ENCODE measurements at regions not wholly inside any gene's neighbourhood (a gene's known extent, or its start where the extent isn't known, plus 50 kb on each side); places are given as distances from the start of the nearest gene placed in this dataset.

DNA sequence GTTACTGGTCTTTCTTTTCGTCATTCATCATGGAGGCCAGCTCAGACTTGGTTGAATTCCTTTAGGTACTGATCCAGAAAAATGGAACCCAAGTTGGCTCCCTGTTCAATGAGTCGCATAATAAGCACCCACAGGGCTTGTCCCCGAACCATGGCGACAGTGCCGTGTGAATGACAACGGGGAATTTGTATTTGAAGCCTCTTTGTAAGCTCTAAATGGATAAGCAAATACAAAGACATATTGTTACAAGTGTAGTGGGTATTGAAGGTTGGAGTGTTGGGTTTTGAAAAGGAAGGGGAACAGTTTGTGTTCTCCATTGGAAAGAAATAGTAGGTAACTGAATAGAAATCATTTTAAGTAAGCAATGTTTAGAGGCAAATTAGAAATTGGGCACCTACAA is 288.9 kb downstream of the SLC4A3 start:
- Histone ChIP-seq H3K36me3 (no peaks in the 10 kb centered on the region), H3K4me1 (peaks cover 0 to 12% (median 2%) of the 10 kb centered on the region in 4 donors), H3K27ac (no peak overlapping the region), H3K9me3 (no peaks in the 10 kb centered on the region), H3K27me3 (no peaks in the 10 kb centered on the region), H3K4me3 (no peak overlapping the region)
- TF ChIP-seq, protein P1, sequence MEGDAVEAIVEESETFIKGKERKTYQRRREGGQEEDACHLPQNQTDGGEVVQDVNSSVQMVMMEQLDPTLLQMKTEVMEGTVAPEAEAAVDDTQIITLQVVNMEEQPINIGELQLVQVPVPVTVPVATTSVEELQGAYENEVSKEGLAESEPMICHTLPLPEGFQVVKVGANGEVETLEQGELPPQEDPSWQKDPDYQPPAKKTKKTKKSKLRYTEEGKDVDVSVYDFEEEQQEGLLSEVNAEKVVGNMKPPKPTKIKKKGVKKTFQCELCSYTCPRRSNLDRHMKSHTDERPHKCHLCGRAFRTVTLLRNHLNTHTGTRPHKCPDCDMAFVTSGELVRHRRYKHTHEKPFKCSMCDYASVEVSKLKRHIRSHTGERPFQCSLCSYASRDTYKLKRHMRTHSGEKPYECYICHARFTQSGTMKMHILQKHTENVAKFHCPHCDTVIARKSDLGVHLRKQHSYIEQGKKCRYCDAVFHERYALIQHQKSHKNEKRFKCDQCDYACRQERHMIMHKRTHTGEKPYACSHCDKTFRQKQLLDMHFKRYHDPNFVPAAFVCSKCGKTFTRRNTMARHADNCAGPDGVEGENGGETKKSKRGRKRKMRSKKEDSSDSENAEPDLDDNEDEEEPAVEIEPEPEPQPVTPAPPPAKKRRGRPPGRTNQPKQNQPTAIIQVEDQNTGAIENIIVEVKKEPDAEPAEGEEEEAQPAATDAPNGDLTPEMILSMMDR (IDR thresholded peaks at IDR 0.05), result no peak
- no peak for TF ChIP-seq EP300 (IDR thresholded peaks at IDR 0.05)
- no peak for TF ChIP-seq POLR2A (IDR thresholded peaks at IDR 0.05)
- 69% methylated on average over 6 of the region's 6 CpGs for WGBS, 2 donors
- DNase-seq (ENCODE audit: low spot score in 2 of 2), result no peak

DNA sequence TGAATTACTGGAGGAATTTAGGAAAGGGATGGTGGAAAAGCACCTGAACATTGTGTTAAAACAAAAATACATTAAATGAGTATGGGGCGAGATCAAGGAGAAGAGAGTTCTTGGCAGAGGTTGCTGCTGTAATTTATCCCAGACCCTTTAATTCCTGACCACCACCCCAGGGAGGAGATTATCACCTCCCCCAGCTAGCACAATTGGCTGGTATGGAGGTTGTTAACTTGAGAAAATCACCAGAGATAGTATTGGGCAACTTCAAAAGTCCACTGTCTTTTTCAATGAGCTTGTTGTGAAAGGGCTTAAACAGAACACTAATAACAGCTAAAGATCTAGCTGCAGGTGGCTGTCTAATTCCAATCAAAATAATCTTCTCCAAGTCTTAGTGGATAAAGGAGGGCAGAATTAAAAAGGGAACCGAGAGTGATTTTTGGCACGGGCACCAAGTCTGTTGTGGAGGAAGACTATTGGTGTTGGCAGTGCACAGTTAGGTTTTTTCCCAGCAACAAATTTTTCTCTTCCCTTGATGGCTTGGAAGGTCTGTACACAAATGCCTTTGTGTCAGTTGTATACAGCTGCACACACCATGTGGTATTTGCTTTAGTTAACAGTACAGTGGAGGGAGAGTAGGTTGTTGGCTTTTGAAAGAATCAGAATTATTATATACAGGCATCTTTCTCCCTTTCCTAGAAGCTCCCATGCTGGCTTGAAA is 289.5 kb downstream of the SLC4A3 start:
- WGBS, 2 donors, result 48 to 66% methylated on average over 3 of the region's 3 CpGs
- Histone ChIP-seq H3K4me3 (no peak overlapping the region), H3K27ac (no peak overlapping the region), H3K36me3 (no peaks in the 10 kb centered on the region), H3K9me3 (no peaks in the 10 kb centered on the region), H3K4me1 (peaks cover 0 to 12% (median 2%) of the 10 kb centered on the region in 4 donors), H3K27me3 (no peaks in the 10 kb centered on the region)
- TF ChIP-seq POLR2A (IDR thresholded peaks at IDR 0.05) (no peak), EP300 (IDR thresholded peaks at IDR 0.05) (no peak)
- TF ChIP-seq, protein P1 (IDR thresholded peaks at IDR 0.05), result no peak
- DNase-seq (ENCODE audit: low spot score in 2 of 2), result no peak

DNA sequence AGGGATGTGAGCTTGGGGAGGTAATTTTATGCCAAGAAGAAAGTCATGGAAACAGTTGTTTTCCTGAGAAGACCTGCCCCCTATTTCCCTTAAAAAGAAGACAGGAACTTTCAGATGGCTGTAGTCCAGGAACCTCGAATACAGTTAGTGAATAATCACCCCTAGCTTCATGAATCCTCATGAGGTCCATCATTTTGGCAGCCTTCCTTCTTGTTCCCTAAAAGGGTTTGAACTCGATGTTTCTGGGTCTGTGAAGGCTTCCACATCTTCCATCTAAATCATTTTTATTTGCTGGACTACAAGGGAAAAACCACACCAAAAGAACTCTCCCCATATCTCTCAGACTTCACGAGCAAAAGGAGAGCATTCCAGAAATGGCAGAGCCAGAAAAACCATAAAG is 290.8 kb downstream of the SLC4A3 start:
- no peaks in the 10 kb centered on the region for H3K36me3 ChIP-seq
- 47 to 56% methylated on average over 3 of the region's 3 CpGs for WGBS, 2 donors

DNA sequence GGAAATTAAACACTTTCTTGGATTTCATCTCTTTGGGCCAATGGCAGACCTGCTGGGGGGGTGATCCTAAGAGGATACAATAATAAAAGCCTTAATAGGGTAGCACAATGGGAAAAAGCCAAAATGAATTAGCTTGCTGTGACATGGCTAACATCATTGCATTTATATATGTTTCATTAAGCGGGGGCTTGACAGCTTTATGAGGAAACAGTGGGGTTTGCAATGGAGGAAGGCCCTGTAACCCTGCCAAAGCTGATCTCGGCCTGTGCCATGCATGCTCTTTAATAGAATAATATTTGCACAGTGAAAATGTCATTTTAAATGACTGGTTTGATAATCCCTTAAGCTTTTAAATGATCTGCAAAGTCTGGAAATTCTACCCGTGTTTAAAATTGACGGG is 291.5 kb downstream of the SLC4A3 start:
- no peak for DNase-seq (ENCODE audit: low spot score in 2 of 2)
- H3K36me3 ChIP-seq, result no peaks in the 10 kb centered on the region
- H3K9me3 ChIP-seq, result no peaks in the 10 kb centered on the region
- TF ChIP-seq POLR2A (IDR thresholded peaks at IDR 0.05) (no peak), EP300 (IDR thresholded peaks at IDR 0.05) (no peak)
- TF ChIP-seq, protein P1 (IDR thresholded peaks at IDR 0.05), result no peak
- peaks cover 0 to 3% (median 2%) of the 10 kb centered on the region in 4 donors for H3K4me1 ChIP-seq
- H3K4me3 ChIP-seq, result no peak overlapping the region
- H3K27me3 ChIP-seq, result no peaks in the 10 kb centered on the region
- WGBS, 2 donors, result 68 to 75% methylated on average over 4 of the region's 4 CpGs
- H3K27ac ChIP-seq, result no peak overlapping the region

More for the DNA sequence above, 290.8 kb downstream of the SLC4A3 start:
- Histone ChIP-seq H3K9me3 (no peaks in the 10 kb centered on the region), H3K4me1 (peaks cover 0 to 3% (median 2%) of the 10 kb centered on the region in 4 donors), H3K27me3 (no peaks in the 10 kb centered on the region), H3K4me3 (no peak overlapping the region), H3K27ac (no peak overlapping the region)
- no peak for DNase-seq (ENCODE audit: low spot score in 2 of 2)
- TF ChIP-seq, protein P1 (IDR thresholded peaks at IDR 0.05), result no peak
- no peak for TF ChIP-seq POLR2A (IDR thresholded peaks at IDR 0.05)
- TF ChIP-seq EP300 (IDR thresholded peaks at IDR 0.05), result no peak

DNA sequence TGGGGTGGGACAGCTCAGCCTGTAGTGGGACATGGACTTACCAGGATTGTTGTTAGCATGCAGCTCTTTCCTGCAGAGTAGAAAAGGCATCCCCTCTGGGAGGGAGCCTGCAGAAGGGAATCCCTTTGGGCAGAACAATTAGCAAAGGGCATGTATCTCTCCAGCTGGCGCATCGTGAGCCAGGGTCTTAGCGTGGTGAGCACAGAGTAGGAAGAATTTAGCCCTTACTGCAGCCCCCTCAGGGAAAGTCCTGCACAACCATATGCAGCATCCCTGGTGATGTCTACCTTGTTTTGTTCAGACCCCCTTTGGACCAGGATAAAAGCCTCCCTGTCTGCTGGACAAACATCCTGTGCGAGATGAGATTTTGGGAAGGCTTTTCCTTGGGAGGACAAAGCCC is 292.1 kb downstream of the SLC4A3 start:
- Histone ChIP-seq H3K27me3 (no peaks in the 10 kb centered on the region), H3K9me3 (no peaks in the 10 kb centered on the region), H3K36me3 (no peaks in the 10 kb centered on the region), H3K4me1 (peaks cover 0 to 3% (median 2%) of the 10 kb centered on the region in 4 donors), H3K27ac (no peak overlapping the region), H3K4me3 (no peak overlapping the region)
- WGBS, 2 donors, result 48 to 73% methylated on average over 4 of the region's 4 CpGs
- DNase-seq (ENCODE audit: low spot score in 2 of 2), result no peak
- TF ChIP-seq, protein P1 (IDR thresholded peaks at IDR 0.05), result no peak
- TF ChIP-seq POLR2A (IDR thresholded peaks at IDR 0.05) (no peak), EP300 (IDR thresholded peaks at IDR 0.05) (no peak)
